Transverse colon (tissue), 4 donors: ENCODE measurements at regions not wholly inside any gene's neighbourhood (a gene's known extent, or its start where the extent isn't known, plus 50 kb on each side); places are given as distances from the start of the nearest gene placed in this dataset.

Source experiments
- DNase-seq: peaks from one replicate; pipeline ENCODE4 v3.0.0-alpha.2; 2019
- H3K27ac ChIP-seq, 4 donors: fragments of 200-600 bp; sonication (generic); 2 replicates each; pipeline ENCODE4 v1.5.1; 2016 to 2018; ENCODE audit warnings: inconsistent platforms in 4 of 4
- H3K27me3 ChIP-seq: fragments of 200-600 bp; sonication (generic); 2 replicates; pipeline ENCODE4 v1.5.1; 2017; ENCODE audit warnings: inconsistent platforms
- H3K36me3 ChIP-seq, 4 donors: fragments of 200-600 bp; sonication (generic); 2 replicates each; pipeline ENCODE4 v1.5.1; 2017 to 2019; ENCODE audit warnings: inconsistent platforms in 4 of 4
- H3K4me1 ChIP-seq, 4 donors: fragments of 200-600 bp; sonication (generic); 2 replicates each; pipeline ENCODE4 v1.5.1; 2017 to 2020; ENCODE audit warnings: inconsistent platforms in 4 of 4
- H3K4me3 ChIP-seq, 4 donors: fragments of 200-600 bp; sonication (generic); 1 replicate in 1 of 4; 2 replicates in 3 of 4; pipeline versions ENCODE4 v1.5.1 to v1.6.1; 2017 to 2019; ENCODE audit warnings: inconsistent platforms in 4 of 4
- H3K9me3 ChIP-seq, 2 donors: fragments of 200-600 bp; sonication (generic); 2 replicates each; pipeline ENCODE4 v1.5.1; 2017 to 2019; ENCODE audit warnings: inconsistent platforms in 2 of 2
- CTCF ChIP-seq, 5 experiments: fragments of 200-600 bp in 3 of 5; fragments of 450-650 bp in 2 of 5; sonication (generic) in 3 of 5; IDR thresholded peaks; 1 replicate in 2 of 5; 2 replicates in 3 of 5; pipeline ENCODE4 v1.5.1; 2016 to 2017; ENCODE audit warnings: antibody characterized with exemption in 5 of 5, inconsistent platforms in 3 of 5, mild to moderate bottlenecking in 2 of 5, moderate library complexity in 1 of 5
- EP300 ChIP-seq: sonication (generic); formaldehyde crosslinking; IDR thresholded peaks from one replicate; pipeline ENCODE4 v1.6.1; 2017; ENCODE audit warnings: antibody characterized with exemption, low read depth
- POLR2A ChIP-seq: fragments of 450-650 bp; IDR thresholded peaks from one replicate; pipeline ENCODE4 v1.6.1; 2016; ENCODE audit warnings: antibody characterized with exemption, mild to moderate bottlenecking, moderate library complexity
- POLR2AphosphoS5 ChIP-seq, 3 donors: sonication (generic); formaldehyde crosslinking; IDR thresholded peaks; one replicate each; pipeline ENCODE4 v1.6.1; 2016; ENCODE audit warnings: antibody characterized with exemption in 3 of 3
- WGBS, 2 donors: methylation state at CpG; one replicate each; pipeline ENCODE4 v1.1.5; 2018; ENCODE audit warnings: low coverage in 1 of 2; 5-methylcytosine and 5-hydroxymethylcytosine counted together
- in situ Hi-C, 4 donors: fragments of 200-750 bp; cut with MboI; loops; one replicate each; pipeline versions ENCODE4 v1.15.0 to v1.15.1; 2017; ENCODE audit warnings: low sequenced_read_pairs in 3 of 4, low pct_ligation_motif_present in 1 of 4, low pct_unique_long_range_greater_than_20kb in 1 of 4
- intact Hi-C: fragments of 100-400 bp; cut with DNase I; formaldehyde crosslinking; loops from one replicate; pipeline ENCODE4 v1.15.1; 2023; ENCODE audit warnings: low total_unique reads

- in situ Hi-C loops (loop anchor here in 2 of 4 donors (10.0 kb wide), 1 partner anchor 309 kb away; no protein-coding TSS in a partner anchor), intact Hi-C loops (no loop called here)
- H3K9me3 ChIP-seq = no peaks in the 10 kb centered on the region
- peaks cover 8% of the 10 kb centered on the region for H3K27me3 ChIP-seq
- 75 to 88% methylated on average over 2 to 11 of the region's 11 CpGs for WGBS, 2 donors
- no peak for DNase-seq
- H3K27ac ChIP-seq = no peak overlapping the region
- H3K4me1 ChIP-seq = peaks cover 0 to 7% (median 0%) of the 10 kb centered on the region in 4 donors
- no peak for TF ChIP-seq EP300
- no peak for TF ChIP-seq POLR2A
- TF ChIP-seq CTCF (IDR thresholded peaks at IDR 0.05) = no peak
- no peak for TF ChIP-seq POLR2AphosphoS5 (IDR thresholded peaks at IDR 0.05)
- no peaks in the 10 kb centered on the region for H3K36me3 ChIP-seq
- no peak overlapping the region for H3K4me3 ChIP-seq
Observed at GRCh38 chr20:51303731-51304670, 238.5 kb downstream of the NFATC2 start.

GRCh38 chr20:51301026-51301425 lies 241.5 kb downstream of the NFATC2 start:
- 67 to 87% methylated on average over 4 of the region's 4 CpGs for WGBS, 2 donors
- intact Hi-C loops (no loop called here), in situ Hi-C loops (loop anchor here in 2 of 4 donors (10.0 kb wide), 1 partner anchor 306 kb away; no protein-coding TSS in a partner anchor)
- no peak for TF ChIP-seq CTCF (IDR thresholded peaks at IDR 0.05)
- TF ChIP-seq POLR2AphosphoS5 (IDR thresholded peaks at IDR 0.05) = no peak
- no peak for TF ChIP-seq POLR2A
- no peak for TF ChIP-seq EP300
- Histone ChIP-seq H3K27ac (no peak overlapping the region), H3K9me3 (no peaks in the 10 kb centered on the region), H3K4me1 (no peaks in the 10 kb centered on the region), H3K36me3 (no peaks in the 10 kb centered on the region), H3K27me3 (no peaks in the 10 kb centered on the region), H3K4me3 (no peak overlapping the region)
- no peak for DNase-seq

- 72 to 83% methylated on average over 2 of the region's 2 CpGs for WGBS, 2 donors
- Histone ChIP-seq H3K27me3 (no peaks in the 10 kb centered on the region), H3K4me3 (no peak overlapping the region), H3K4me1 (no peaks in the 10 kb centered on the region), H3K36me3 (no peaks in the 10 kb centered on the region), H3K9me3 (no peaks in the 10 kb centered on the region), H3K27ac (no peak overlapping the region)
- TF ChIP-seq CTCF (IDR thresholded peaks at IDR 0.05) = no peak
- TF ChIP-seq POLR2A = no peak
- in situ Hi-C loops = loop anchor here in 2 of 4 donors (10.0 kb wide), 1 partner anchor 305 kb away; no protein-coding TSS in a partner anchor
- intact Hi-C loops = no loop called here
- no peak for DNase-seq
Observed at GRCh38 chr20:51300104-51300503, 242.4 kb downstream of the NFATC2 start.

GRCh38 chr20:51299413-51299812 lies 243.1 kb downstream of the NFATC2 start:
- no peak for DNase-seq
- 80 to 86% methylated on average over 1 of the region's 1 CpG for WGBS, 2 donors
- no peaks in the 10 kb centered on the region for H3K4me1 ChIP-seq
- H3K27me3 ChIP-seq = no peaks in the 10 kb centered on the region
- no peak overlapping the region for H3K4me3 ChIP-seq
- intact Hi-C loops = no loop called here
- in situ Hi-C loops = no loop called here
- H3K9me3 ChIP-seq = no peaks in the 10 kb centered on the region
- H3K27ac ChIP-seq = no peak overlapping the region
- no peaks in the 10 kb centered on the region for H3K36me3 ChIP-seq
- TF ChIP-seq CTCF (IDR thresholded peaks at IDR 0.05) (no peak), POLR2A (no peak), EP300 (no peak), POLR2AphosphoS5 (IDR thresholded peaks at IDR 0.05) (no peak)
